HepG2 (cell line): ENCODE measurements at regions not wholly inside any gene's neighbourhood (a gene's known extent, or its start where the extent isn't known, plus 50 kb on each side); places are given as distances from the start of the nearest gene placed in this dataset.

Experiments
- CBFB ChIP-seq: sonication (generic); formaldehyde crosslinking; IDR thresholded peaks from 2 replicates; pipeline ENCODE4 v1.4.0; 2020; ENCODE audit warnings: missing genetic modification reagents
- FOXP4 ChIP-seq: sonication (generic); formaldehyde crosslinking; IDR thresholded peaks from 2 replicates; pipeline ENCODE4 v1.4.0; 2020; ENCODE audit warnings: missing genetic modification reagents
- IRF2 ChIP-seq: IDR thresholded peaks from 2 replicates; pipeline ENCODE4 v1.6.1; 2018; ENCODE audit warnings: missing genetic modification reagents, missing compliant biosample characterization
- KLF12 ChIP-seq: sonication (generic); formaldehyde crosslinking; IDR thresholded peaks from 2 replicates; pipeline ENCODE4 v1.4.0; 2020; ENCODE audit warnings: missing genetic modification reagents, borderline replicate concordance
- NPAS2 ChIP-seq: sonication (generic); formaldehyde crosslinking; IDR thresholded peaks from 2 replicates; pipeline ENCODE4 v1.8.0; 2022; ENCODE audit warnings: mild to moderate bottlenecking, missing genetic modification reagents, borderline replicate concordance
- RFX3 ChIP-seq: IDR thresholded peaks from 2 replicates; pipeline ENCODE4 v1.6.1; 2016; ENCODE audit warnings: missing biosample characterization, missing genetic modification reagents
- SOX13 ChIP-seq, 3 experiments: fragments of 450-650 bp in 1 of 3; sonication (generic) in 1 of 3; formaldehyde crosslinking in 1 of 3; IDR thresholded peaks in 2 of 3; conservative IDR thresholded peaks in 1 of 3; 2 replicates each; pipeline versions ENCODE4 v1.5.0 to v1.6.1; 2016 to 2020; ENCODE audit warnings: antibody characterized with exemption in 1 of 3, mild to moderate bottlenecking in 1 of 3, missing compliant biosample characterization in 1 of 3, missing genetic modification reagents in 1 of 3, moderate library complexity in 1 of 3
- ZIK1 ChIP-seq: sonication (generic); formaldehyde crosslinking; IDR thresholded peaks from 2 replicates; pipeline ENCODE4 v1.5.0; 2020; ENCODE audit warnings: mild to moderate bottlenecking, low read depth, missing genetic modification reagents, borderline replicate concordance
- ZNF251 ChIP-seq: sonication (generic); formaldehyde crosslinking; IDR thresholded peaks from 2 replicates; pipeline ENCODE4 v1.9.0; 2021; ENCODE audit warnings: mild to moderate bottlenecking, missing genetic modification reagents
- ZNF260 ChIP-seq: sonication (generic); formaldehyde crosslinking; IDR thresholded peaks from 2 replicates; pipeline ENCODE4 v1.4.0; 2020; ENCODE audit warnings: missing genetic modification reagents, low read depth, mild to moderate bottlenecking, borderline replicate concordance
- ZNF891 ChIP-seq: sonication (generic); formaldehyde crosslinking; IDR thresholded peaks from 2 replicates; pipeline ENCODE4 v1.5.0; 2020; ENCODE audit warnings: mild to moderate bottlenecking, missing genetic modification reagents
- TF ChIP-seq, protein P1 (sequence below): sonication (generic); formaldehyde crosslinking; IDR thresholded peaks from 2 replicates; pipeline ENCODE4 v1.5.0; 2020; ENCODE audit warnings: mild to moderate bottlenecking, missing genetic modification reagents
- TF ChIP-seq, protein P2 (sequence below): IDR thresholded peaks from 2 replicates; pipeline ENCODE4 v1.4.0; 2020; ENCODE audit warnings: mild to moderate bottlenecking, missing genetic modification reagents
- TF ChIP-seq, protein P3 (sequence below): sonication (generic); formaldehyde crosslinking; IDR thresholded peaks from 2 replicates; pipeline ENCODE4 v1.8.0; 2022; ENCODE audit warnings: mild to moderate bottlenecking, missing genetic modification reagents; ENCODE audit not compliant: insufficient replicate concordance
- TF ChIP-seq, protein P4 (sequence below): sonication (generic); formaldehyde crosslinking; IDR thresholded peaks from 2 replicates; pipeline ENCODE4 v1.4.0; 2020; ENCODE audit warnings: missing genetic modification reagents, borderline replicate concordance

GRCh38 chr14:53881161-53881871 is 75.3 kb downstream of the BMP4 start (continued):
- TF ChIP-seq KLF12 (CRISPR knock-in tag), result no peak
- TF ChIP-seq ZIK1, result no peak
- TF ChIP-seq ZNF260 (CRISPR knock-in tag), result no peak
- peak; percentile 40; the same call in 1 of the 2 replicates for TF ChIP-seq FOXP4 (CRISPR knock-in tag)
- no peak for TF ChIP-seq ZNF891
- TF ChIP-seq, protein P1, sequence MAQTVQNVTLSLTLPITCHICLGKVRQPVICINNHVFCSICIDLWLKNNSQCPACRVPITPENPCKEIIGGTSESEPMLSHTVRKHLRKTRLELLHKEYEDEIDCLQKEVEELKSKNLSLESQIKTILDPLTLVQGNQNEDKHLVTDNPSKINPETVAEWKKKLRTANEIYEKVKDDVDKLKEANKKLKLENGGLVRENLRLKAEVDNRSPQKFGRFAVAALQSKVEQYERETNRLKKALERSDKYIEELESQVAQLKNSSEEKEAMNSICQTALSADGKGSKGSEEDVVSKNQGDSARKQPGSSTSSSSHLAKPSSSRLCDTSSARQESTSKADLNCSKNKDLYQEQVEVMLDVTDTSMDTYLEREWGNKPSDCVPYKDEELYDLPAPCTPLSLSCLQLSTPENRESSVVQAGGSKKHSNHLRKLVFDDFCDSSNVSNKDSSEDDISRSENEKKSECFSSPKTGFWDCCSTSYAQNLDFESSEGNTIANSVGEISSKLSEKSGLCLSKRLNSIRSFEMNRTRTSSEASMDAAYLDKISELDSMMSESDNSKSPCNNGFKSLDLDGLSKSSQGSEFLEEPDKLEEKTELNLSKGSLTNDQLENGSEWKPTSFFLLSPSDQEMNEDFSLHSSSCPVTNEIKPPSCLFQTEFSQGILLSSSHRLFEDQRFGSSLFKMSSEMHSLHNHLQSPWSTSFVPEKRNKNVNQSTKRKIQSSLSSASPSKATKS (CRISPR knock-in tag), result no peak
- no peak for TF ChIP-seq ZNF251 (CRISPR knock-in tag)
- TF ChIP-seq, protein P2, sequence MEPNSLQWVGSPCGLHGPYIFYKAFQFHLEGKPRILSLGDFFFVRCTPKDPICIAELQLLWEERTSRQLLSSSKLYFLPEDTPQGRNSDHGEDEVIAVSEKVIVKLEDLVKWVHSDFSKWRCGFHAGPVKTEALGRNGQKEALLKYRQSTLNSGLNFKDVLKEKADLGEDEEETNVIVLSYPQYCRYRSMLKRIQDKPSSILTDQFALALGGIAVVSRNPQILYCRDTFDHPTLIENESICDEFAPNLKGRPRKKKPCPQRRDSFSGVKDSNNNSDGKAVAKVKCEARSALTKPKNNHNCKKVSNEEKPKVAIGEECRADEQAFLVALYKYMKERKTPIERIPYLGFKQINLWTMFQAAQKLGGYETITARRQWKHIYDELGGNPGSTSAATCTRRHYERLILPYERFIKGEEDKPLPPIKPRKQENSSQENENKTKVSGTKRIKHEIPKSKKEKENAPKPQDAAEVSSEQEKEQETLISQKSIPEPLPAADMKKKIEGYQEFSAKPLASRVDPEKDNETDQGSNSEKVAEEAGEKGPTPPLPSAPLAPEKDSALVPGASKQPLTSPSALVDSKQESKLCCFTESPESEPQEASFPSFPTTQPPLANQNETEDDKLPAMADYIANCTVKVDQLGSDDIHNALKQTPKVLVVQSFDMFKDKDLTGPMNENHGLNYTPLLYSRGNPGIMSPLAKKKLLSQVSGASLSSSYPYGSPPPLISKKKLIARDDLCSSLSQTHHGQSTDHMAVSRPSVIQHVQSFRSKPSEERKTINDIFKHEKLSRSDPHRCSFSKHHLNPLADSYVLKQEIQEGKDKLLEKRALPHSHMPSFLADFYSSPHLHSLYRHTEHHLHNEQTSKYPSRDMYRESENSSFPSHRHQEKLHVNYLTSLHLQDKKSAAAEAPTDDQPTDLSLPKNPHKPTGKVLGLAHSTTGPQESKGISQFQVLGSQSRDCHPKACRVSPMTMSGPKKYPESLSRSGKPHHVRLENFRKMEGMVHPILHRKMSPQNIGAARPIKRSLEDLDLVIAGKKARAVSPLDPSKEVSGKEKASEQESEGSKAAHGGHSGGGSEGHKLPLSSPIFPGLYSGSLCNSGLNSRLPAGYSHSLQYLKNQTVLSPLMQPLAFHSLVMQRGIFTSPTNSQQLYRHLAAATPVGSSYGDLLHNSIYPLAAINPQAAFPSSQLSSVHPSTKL, result peak; percentile 71; the same call in 1 of the 2 replicates
- no peak for TF ChIP-seq CBFB
- TF ChIP-seq IRF2, result no peak
- TF ChIP-seq NPAS2 (CRISPR knock-in tag), result no peak
- TF ChIP-seq RFX3 (CRISPR knock-in tag), result no peak
- TF ChIP-seq, protein P3, sequence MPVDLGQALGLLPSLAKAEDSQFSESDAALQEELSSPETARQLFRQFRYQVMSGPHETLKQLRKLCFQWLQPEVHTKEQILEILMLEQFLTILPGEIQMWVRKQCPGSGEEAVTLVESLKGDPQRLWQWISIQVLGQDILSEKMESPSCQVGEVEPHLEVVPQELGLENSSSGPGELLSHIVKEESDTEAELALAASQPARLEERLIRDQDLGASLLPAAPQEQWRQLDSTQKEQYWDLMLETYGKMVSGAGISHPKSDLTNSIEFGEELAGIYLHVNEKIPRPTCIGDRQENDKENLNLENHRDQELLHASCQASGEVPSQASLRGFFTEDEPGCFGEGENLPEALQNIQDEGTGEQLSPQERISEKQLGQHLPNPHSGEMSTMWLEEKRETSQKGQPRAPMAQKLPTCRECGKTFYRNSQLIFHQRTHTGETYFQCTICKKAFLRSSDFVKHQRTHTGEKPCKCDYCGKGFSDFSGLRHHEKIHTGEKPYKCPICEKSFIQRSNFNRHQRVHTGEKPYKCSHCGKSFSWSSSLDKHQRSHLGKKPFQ, result no peak
- TF ChIP-seq, protein P4, sequence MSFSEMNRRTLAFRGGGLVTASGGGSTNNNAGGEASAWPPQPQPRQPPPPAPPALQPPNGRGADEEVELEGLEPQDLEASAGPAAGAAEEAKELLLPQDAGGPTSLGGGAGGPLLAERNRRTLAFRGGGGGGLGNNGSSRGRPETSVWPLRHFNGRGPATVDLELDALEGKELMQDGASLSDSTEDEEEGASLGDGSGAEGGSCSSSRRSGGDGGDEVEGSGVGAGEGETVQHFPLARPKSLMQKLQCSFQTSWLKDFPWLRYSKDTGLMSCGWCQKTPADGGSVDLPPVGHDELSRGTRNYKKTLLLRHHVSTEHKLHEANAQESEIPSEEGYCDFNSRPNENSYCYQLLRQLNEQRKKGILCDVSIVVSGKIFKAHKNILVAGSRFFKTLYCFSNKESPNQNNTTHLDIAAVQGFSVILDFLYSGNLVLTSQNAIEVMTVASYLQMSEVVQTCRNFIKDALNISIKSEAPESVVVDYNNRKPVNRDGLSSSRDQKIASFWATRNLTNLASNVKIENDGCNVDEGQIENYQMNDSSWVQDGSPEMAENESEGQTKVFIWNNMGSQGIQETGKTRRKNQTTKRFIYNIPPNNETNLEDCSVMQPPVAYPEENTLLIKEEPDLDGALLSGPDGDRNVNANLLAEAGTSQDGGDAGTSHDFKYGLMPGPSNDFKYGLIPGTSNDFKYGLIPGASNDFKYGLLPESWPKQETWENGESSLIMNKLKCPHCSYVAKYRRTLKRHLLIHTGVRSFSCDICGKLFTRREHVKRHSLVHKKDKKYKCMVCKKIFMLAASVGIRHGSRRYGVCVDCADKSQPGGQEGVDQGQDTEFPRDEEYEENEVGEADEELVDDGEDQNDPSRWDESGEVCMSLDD (CRISPR knock-in tag), result no peak
- no peak for TF ChIP-seq SOX13 (IDR thresholded peaks at IDR 0.05)
- peak in 1 of 2 experiments; percentile 75; a peak in 2 of 4 replicates for TF ChIP-seq SOX13 (CRISPR knock-in tag; conservative IDR thresholded peaks at IDR 0.05 in 1 of 2, IDR thresholded peaks at IDR 0.05 in 1 of 2)
